GM23338 (cell line): ENCODE measurements at regions not wholly inside any gene's neighbourhood (a gene's known extent, or its start where the extent isn't known, plus 50 kb on each side); places are given as distances from the start of the nearest gene placed in this dataset.

Experiments
- ATAC-seq: fragments of 200-7000 bp; cut with Tn5 transposase; 3 replicates; pipeline ENCODE4 v1.9.1; 2020
- DNase-seq: peaks from one replicate; pipeline ENCODE4 v3.0.0-alpha.2; 2015; ENCODE audit warnings: low spot score
- H2AFZ ChIP-seq: fragments of 200-600 bp; sonication (generic); 2 replicates; pipeline ENCODE4 v1.8.0; 2016; ENCODE audit warnings: antibody characterized with exemption, mild to moderate bottlenecking, moderate library complexity
- H3F3A ChIP-seq: fragments of 200-600 bp; sonication (generic); replicated peaks from 2 replicates; pipeline ENCODE4 v1.8.0; 2017; ENCODE audit warnings: antibody characterized with exemption, mixed run types, low read depth
- H3K27ac ChIP-seq: fragments of 200-600 bp; sonication (generic); 2 replicates; pipeline ENCODE4 v1.6.1; 2016; ENCODE audit warnings: low read depth
- H3K27me3 ChIP-seq: fragments of 200-600 bp; sonication (generic); 2 replicates; pipeline ENCODE4 v1.8.0; 2016; ENCODE audit warnings: mild to moderate bottlenecking, mixed run types, moderate library complexity; ENCODE audit not compliant: insufficient read depth
- H3K36me3 ChIP-seq: fragments of 200-600 bp; sonication (generic); 2 replicates; pipeline ENCODE4 v1.8.0; 2016; ENCODE audit warnings: mild to moderate bottlenecking; ENCODE audit not compliant: insufficient read depth
- H3K4me1 ChIP-seq: fragments of 200-600 bp; sonication (generic); 2 replicates; pipeline ENCODE4 v1.8.0; 2016; ENCODE audit warnings: mild to moderate bottlenecking, moderate library complexity; ENCODE audit not compliant: insufficient read depth
- H3K4me2 ChIP-seq: fragments of 200-600 bp; sonication (generic); 2 replicates; pipeline ENCODE4 v1.7.1; 2017; ENCODE audit warnings: mixed run types
- H3K4me3 ChIP-seq: fragments of 200-600 bp; sonication (generic); 2 replicates; pipeline ENCODE4 v1.6.1; 2016; ENCODE audit warnings: mixed run types
- H3K79me2 ChIP-seq: fragments of 200-600 bp; sonication (generic); replicated peaks from 2 replicates; pipeline ENCODE4 v1.8.0; 2017; ENCODE audit warnings: mild to moderate bottlenecking; ENCODE audit not compliant: insufficient read depth
- H3K9me2 ChIP-seq: fragments of 200-600 bp; sonication (generic); 2 replicates; pipeline ENCODE4 v1.8.0; 2017; ENCODE audit not compliant: insufficient read depth
- H4K20me1 ChIP-seq: fragments of 200-600 bp; sonication (generic); replicated peaks from 2 replicates; pipeline ENCODE4 v1.8.0; 2017; ENCODE audit warnings: mild to moderate bottlenecking; ENCODE audit not compliant: insufficient read depth
- H3K27ac Mint-ChIP-seq: 2 replicates; pipeline ENCODE4 v1.8.0; 2020; ENCODE audit warnings: inconsistent platforms, mild to moderate bottlenecking, moderate library complexity, mixed read lengths
- H3K27me3 Mint-ChIP-seq: 3 replicates; pipeline ENCODE4 v1.8.0; 2022; ENCODE audit warnings: low read depth, mild to moderate bottlenecking, moderate library complexity, mixed read lengths, inconsistent platforms; ENCODE audit not compliant: insufficient read depth, poor library complexity
- H3K36me3 Mint-ChIP-seq: 3 replicates; pipeline ENCODE4 v1.8.0; 2021; ENCODE audit warnings: low read depth, mild to moderate bottlenecking, inconsistent platforms, moderate library complexity, mixed read lengths
- H3K4me1 Mint-ChIP-seq: 3 replicates; pipeline ENCODE4 v1.8.0; 2020; ENCODE audit warnings: mild to moderate bottlenecking, inconsistent platforms, mixed read lengths
- H3K4me3 Mint-ChIP-seq: 3 replicates; pipeline ENCODE4 v1.8.0; 2021; ENCODE audit warnings: moderate library complexity, mild to moderate bottlenecking, inconsistent platforms, mixed read lengths
- H3K9me3 Mint-ChIP-seq: 3 replicates; pipeline ENCODE4 v1.8.0; 2020; ENCODE audit warnings: moderate library complexity, mild to moderate bottlenecking, inconsistent platforms, mixed read lengths
- CREB1 ChIP-seq: fragments of 250-450 bp; sonication (Bioruptor Pico); IDR thresholded peaks from 2 replicates; pipeline ENCODE4 v1.5.0; 2020; ENCODE audit warnings: low read depth, mild to moderate bottlenecking, moderate library complexity
- ETS1 ChIP-seq: IDR thresholded peaks from 2 replicates; pipeline ENCODE4 v1.6.1; 2016; ENCODE audit warnings: antibody characterized with exemption
- EZH2 ChIP-seq: fragments of 200-600 bp; sonication (generic); IDR thresholded peaks from one replicate; pipeline ENCODE4 v1.8.0; 2017; ENCODE audit warnings: antibody characterized with exemption, mild to moderate bottlenecking, low read depth; ENCODE audit not compliant: unreplicated experiment
- EZH2phosphoT487 ChIP-seq: fragments of 200-600 bp; sonication (generic); IDR thresholded peaks from one replicate; pipeline ENCODE4 v1.8.1; 2018; ENCODE audit warnings: antibody characterized with exemption; ENCODE audit not compliant: unreplicated experiment
- JUNB ChIP-seq: IDR thresholded peaks from one replicate; pipeline ENCODE4 v1.6.1; 2016; ENCODE audit warnings: antibody characterized with exemption; ENCODE audit not compliant: unreplicated experiment
- NANOG ChIP-seq: IDR thresholded peaks from 2 replicates; pipeline ENCODE4 v1.6.1; 2016; ENCODE audit warnings: antibody characterized with exemption, borderline replicate concordance
- POLR2AphosphoS5 ChIP-seq: IDR thresholded peaks from 2 replicates; pipeline ENCODE4 v1.6.1; 2016; ENCODE audit warnings: antibody characterized with exemption, low read depth
- STAT1 ChIP-seq: IDR thresholded peaks from one replicate; pipeline ENCODE4 v1.6.1; 2016; ENCODE audit warnings: antibody characterized with exemption; ENCODE audit not compliant: unreplicated experiment
- ZNF114 ChIP-seq: fragments of 250-450 bp; sonication (Bioruptor Pico); IDR thresholded peaks from 2 replicates; pipeline ENCODE4 v1.5.0; 2020; ENCODE audit warnings: mild to moderate bottlenecking, moderate library complexity
- ZNF331 ChIP-seq: fragments of 250-450 bp; sonication (Bioruptor Pico); IDR thresholded peaks from 2 replicates; pipeline ENCODE4 v1.5.0; 2020; ENCODE audit warnings: low read depth, mild to moderate bottlenecking, moderate library complexity
- TF ChIP-seq, protein P1 (sequence below): IDR thresholded peaks from one replicate; pipeline ENCODE4 v1.6.1; 2018; ENCODE audit warnings: antibody characterized with exemption; ENCODE audit not compliant: unreplicated experiment
- TF ChIP-seq, protein P2 (sequence below), 2 experiments: fragments of 200-600 bp in 1 of 2; sonication (generic) in 1 of 2; conservative IDR thresholded peaks; 2 replicates each; pipeline versions ENCODE4 v1.5.1 to v1.6.1; 2016 to 2017; ENCODE audit warnings: antibody characterized with exemption in 2 of 2, low read depth in 2 of 2, mild to moderate bottlenecking in 2 of 2, moderate library complexity in 1 of 2
- TF ChIP-seq, protein P3 (sequence below): fragments of 250-450 bp; sonication (Bioruptor Pico); IDR thresholded peaks from 2 replicates; pipeline ENCODE4 v1.5.0; 2020; ENCODE audit warnings: mild to moderate bottlenecking, moderate library complexity

- H3F3A ChIP-seq: no peaks in the 10 kb centered on the region
Observed at GRCh38 chr11:134468081-134468668, 56.1 kb upstream of the B3GAT1 start.

More at GRCh38 chr11:134468081-134468668, 56.1 kb upstream of the B3GAT1 start:
- Histone ChIP-seq H3K79me2 (no peaks in the 10 kb centered on the region), H3K36me3 (no peaks in the 10 kb centered on the region), H3K4me3 (no peak overlapping the region), H3K27me3 (peaks cover 3% of the 10 kb centered on the region; the same call in 1 of the 2 replicates), H3K9me2 (0 out of 2 replicates have a peak, but pooled peaks cover 2% of the 10 kb centered on the region), H2AFZ (no peak overlapping the region), H3K4me2 (no peak overlapping the region), H4K20me1 (no peaks in the 10 kb centered on the region), H3K27ac (no peak overlapping the region), H3K4me1 (peaks cover 11% of the 10 kb centered on the region; the same call in 1 of the 2 replicates)
- DNase-seq (no peak), ATAC-seq (no peak)
- Mint-ChIP-seq H3K9me3 (no peaks in the 10 kb centered on the region; the same call in 2 of the 3 replicates), H3K36me3 (no peaks in the 10 kb centered on the region), H3K4me1 (peaks cover 27% of the 10 kb centered on the region), H3K4me3 (no peak overlapping the region), H3K27me3 (peaks cover 25% of the 10 kb centered on the region), H3K27ac (no peak overlapping the region)
- TF ChIP-seq POLR2AphosphoS5 (no peak), EZH2phosphoT487 (no peak), CREB1 (CRISPR knock-in tag) (no peak), ZNF114 (CRISPR knock-in tag) (no peak), STAT1 (no peak), EZH2 (no peak), NANOG (no peak), ZNF331 (no peak), ETS1 (no peak), JUNB (no peak)
- TF ChIP-seq, protein P1, sequence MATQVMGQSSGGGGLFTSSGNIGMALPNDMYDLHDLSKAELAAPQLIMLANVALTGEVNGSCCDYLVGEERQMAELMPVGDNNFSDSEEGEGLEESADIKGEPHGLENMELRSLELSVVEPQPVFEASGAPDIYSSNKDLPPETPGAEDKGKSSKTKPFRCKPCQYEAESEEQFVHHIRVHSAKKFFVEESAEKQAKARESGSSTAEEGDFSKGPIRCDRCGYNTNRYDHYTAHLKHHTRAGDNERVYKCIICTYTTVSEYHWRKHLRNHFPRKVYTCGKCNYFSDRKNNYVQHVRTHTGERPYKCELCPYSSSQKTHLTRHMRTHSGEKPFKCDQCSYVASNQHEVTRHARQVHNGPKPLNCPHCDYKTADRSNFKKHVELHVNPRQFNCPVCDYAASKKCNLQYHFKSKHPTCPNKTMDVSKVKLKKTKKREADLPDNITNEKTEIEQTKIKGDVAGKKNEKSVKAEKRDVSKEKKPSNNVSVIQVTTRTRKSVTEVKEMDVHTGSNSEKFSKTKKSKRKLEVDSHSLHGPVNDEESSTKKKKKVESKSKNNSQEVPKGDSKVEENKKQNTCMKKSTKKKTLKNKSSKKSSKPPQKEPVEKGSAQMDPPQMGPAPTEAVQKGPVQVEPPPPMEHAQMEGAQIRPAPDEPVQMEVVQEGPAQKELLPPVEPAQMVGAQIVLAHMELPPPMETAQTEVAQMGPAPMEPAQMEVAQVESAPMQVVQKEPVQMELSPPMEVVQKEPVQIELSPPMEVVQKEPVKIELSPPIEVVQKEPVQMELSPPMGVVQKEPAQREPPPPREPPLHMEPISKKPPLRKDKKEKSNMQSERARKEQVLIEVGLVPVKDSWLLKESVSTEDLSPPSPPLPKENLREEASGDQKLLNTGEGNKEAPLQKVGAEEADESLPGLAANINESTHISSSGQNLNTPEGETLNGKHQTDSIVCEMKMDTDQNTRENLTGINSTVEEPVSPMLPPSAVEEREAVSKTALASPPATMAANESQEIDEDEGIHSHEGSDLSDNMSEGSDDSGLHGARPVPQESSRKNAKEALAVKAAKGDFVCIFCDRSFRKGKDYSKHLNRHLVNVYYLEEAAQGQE: no peak
- TF ChIP-seq, protein P2, sequence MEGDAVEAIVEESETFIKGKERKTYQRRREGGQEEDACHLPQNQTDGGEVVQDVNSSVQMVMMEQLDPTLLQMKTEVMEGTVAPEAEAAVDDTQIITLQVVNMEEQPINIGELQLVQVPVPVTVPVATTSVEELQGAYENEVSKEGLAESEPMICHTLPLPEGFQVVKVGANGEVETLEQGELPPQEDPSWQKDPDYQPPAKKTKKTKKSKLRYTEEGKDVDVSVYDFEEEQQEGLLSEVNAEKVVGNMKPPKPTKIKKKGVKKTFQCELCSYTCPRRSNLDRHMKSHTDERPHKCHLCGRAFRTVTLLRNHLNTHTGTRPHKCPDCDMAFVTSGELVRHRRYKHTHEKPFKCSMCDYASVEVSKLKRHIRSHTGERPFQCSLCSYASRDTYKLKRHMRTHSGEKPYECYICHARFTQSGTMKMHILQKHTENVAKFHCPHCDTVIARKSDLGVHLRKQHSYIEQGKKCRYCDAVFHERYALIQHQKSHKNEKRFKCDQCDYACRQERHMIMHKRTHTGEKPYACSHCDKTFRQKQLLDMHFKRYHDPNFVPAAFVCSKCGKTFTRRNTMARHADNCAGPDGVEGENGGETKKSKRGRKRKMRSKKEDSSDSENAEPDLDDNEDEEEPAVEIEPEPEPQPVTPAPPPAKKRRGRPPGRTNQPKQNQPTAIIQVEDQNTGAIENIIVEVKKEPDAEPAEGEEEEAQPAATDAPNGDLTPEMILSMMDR (conservative IDR thresholded peaks at IDR 0.05; ENCODE audit: low read depth in 2 of 2): no peak
- TF ChIP-seq, protein P3, sequence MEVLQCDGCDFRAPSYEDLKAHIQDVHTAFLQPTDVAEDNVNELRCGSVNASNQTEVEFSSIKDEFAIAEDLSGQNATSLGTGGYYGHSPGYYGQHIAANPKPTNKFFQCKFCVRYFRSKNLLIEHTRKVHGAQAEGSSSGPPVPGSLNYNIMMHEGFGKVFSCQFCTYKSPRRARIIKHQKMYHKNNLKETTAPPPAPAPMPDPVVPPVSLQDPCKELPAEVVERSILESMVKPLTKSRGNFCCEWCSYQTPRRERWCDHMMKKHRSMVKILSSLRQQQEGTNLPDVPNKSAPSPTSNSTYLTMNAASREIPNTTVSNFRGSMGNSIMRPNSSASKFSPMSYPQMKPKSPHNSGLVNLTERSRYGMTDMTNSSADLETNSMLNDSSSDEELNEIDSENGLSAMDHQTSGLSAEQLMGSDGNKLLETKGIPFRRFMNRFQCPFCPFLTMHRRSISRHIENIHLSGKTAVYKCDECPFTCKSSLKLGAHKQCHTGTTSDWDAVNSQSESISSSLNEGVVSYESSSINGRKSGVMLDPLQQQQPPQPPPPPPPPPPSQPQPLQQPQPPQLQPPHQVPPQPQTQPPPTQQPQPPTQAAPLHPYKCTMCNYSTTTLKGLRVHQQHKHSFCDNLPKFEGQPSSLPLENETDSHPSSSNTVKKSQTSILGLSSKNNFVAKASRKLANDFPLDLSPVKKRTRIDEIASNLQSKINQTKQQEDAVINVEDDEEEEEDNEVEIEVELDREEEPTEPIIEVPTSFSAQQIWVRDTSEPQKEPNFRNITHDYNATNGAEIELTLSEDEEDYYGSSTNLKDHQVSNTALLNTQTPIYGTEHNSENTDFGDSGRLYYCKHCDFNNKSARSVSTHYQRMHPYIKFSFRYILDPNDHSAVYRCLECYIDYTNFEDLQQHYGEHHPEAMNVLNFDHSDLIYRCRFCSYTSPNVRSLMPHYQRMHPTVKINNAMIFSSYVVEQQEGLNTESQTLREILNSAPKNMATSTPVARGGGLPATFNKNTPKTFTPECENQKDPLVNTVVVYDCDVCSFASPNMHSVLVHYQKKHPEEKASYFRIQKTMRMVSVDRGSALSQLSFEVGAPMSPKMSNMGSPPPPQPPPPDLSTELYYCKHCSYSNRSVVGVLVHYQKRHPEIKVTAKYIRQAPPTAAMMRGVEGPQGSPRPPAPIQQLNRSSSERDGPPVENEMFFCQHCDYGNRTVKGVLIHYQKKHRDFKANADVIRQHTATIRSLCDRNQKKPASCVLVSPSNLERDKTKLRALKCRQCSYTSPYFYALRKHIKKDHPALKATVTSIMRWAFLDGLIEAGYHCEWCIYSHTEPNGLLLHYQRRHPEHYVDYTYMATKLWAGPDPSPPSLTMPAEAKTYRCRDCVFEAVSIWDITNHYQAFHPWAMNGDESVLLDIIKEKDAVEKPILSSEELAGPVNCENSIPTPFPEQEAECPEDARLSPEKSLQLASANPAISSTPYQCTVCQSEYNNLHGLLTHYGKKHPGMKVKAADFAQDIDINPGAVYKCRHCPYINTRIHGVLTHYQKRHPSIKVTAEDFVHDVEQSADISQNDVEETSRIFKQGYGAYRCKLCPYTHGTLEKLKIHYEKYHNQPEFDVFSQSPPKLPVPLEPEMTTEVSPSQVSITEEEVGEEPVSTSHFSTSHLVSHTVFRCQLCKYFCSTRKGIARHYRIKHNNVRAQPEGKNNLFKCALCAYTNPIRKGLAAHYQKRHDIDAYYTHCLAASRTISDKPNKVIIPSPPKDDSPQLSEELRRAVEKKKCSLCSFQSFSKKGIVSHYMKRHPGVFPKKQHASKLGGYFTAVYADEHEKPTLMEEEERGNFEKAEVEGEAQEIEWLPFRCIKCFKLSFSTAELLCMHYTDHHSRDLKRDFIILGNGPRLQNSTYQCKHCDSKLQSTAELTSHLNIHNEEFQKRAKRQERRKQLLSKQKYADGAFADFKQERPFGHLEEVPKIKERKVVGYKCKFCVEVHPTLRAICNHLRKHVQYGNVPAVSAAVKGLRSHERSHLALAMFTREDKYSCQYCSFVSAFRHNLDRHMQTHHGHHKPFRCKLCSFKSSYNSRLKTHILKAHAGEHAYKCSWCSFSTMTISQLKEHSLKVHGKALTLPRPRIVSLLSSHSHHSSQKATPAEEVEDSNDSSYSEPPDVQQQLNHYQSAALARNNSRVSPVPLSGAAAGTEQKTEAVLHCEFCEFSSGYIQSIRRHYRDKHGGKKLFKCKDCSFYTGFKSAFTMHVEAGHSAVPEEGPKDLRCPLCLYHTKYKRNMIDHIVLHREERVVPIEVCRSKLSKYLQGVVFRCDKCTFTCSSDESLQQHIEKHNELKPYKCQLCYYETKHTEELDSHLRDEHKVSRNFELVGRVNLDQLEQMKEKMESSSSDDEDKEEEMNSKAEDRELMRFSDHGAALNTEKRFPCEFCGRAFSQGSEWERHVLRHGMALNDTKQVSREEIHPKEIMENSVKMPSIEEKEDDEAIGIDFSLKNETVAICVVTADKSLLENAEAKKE (CRISPR knock-in tag): no peak
